ENCODE measurements at regions not wholly inside any gene's neighbourhood (a gene's known extent, or its start where the extent isn't known, plus 50 kb on each side); places are given as distances from the start of the nearest gene placed in this dataset.
A peak's percentile ranks its signal among the peaks of the same experiment; 100 is the strongest.
"Not testable (repeated sequence)": the region's sequence is repeated elsewhere in the genome, so short reads cannot be mapped to it uniquely, and the experiment has no call there.

GRCh38 chr1:65020774-65021173 is 54.4 kb upstream of the JAK1 start:
- DNase-seq = no peak

- DNase-seq = no peak
Measured at GRCh38 chr1:65021795-65022194, 55.4 kb upstream of the JAK1 start.

GRCh38 chr1:65022216-65022615 is 55.9 kb upstream of the JAK1 start:
- no peak for DNase-seq

GRCh38 chr1:65025794-65026193 is 59.4 kb upstream of the JAK1 start:
- no peak for DNase-seq

- DNase-seq = no peak
Measured at GRCh38 chr1:65026235-65026634, 59.9 kb upstream of the JAK1 start.

- DNase-seq = no peak
Measured at GRCh38 chr1:65027666-65028358, 61.5 kb upstream of the JAK1 start.

- DNase-seq = not testable (repeated sequence)
Measured at GRCh38 chr1:65029434-65029833, 63.1 kb upstream of the JAK1 start.

- not testable (repeated sequence) for DNase-seq
Measured at GRCh38 chr1:65034879-65035278, 68.5 kb upstream of the JAK1 start.

GRCh38 chr1:65036570-65037051 is 70.3 kb upstream of the JAK1 start:
- DNase-seq = no peak

- DNase-seq = no peak
Measured at GRCh38 chr1:65039066-65039465, 72.7 kb upstream of the JAK1 start.

GRCh38 chr1:65039508-65039907 is 73.2 kb upstream of the JAK1 start:
- DNase-seq = no peak

- DNase-seq = no peak
Measured at GRCh38 chr1:65042467-65042866, 76.1 kb upstream of the JAK1 start.

- no peak for DNase-seq
Measured at GRCh38 chr1:65044411-65044810, 78.1 kb upstream of the JAK1 start.

- no peak for DNase-seq
Measured at GRCh38 chr1:65045022-65045817, 78.9 kb upstream of the JAK1 start.

GRCh38 chr1:65048335-65048734 is 82.0 kb upstream of the JAK1 start:
- DNase-seq = no peak

- no peak for DNase-seq
Measured at GRCh38 chr1:65049941-65050713, 83.8 kb upstream of the JAK1 start.

GRCh38 chr1:65050735-65051134 is 84.4 kb upstream of the JAK1 start:
- DNase-seq = no peak

GRCh38 chr1:65054481-65054880 is 88.1 kb upstream of the JAK1 start:
- DNase-seq = peak; percentile 51 to 65

GRCh38 chr1:65055747-65056146 is 89.4 kb upstream of the JAK1 start:
- DNase-seq = peak; percentile 52 to 81

GRCh38 chr1:65056234-65056633 is 89.9 kb upstream of the JAK1 start:
- DNase-seq = peak; percentile 73 to 89

GRCh38 chr1:65056866-65057265 is 90.5 kb upstream of the JAK1 start:
- no peak for DNase-seq

- DNase-seq = peak; percentile 14 to 66
Measured at GRCh38 chr1:65059930-65060538, 88.0 kb upstream of the AK4 start.

- DNase-seq = no peak
Measured at GRCh38 chr1:65062339-65062738, 85.7 kb upstream of the AK4 start.
